Right lobe of liver (tissue), 4 donors: ENCODE measurements at regions not wholly inside any gene's neighbourhood (a gene's known extent, or its start where the extent isn't known, plus 50 kb on each side); places are given as distances from the start of the nearest gene placed in this dataset.

Experiments used
- CTCF ChIP-seq, 4 donors: fragments of 200-600 bp in 3 of 4; fragments of 450-650 bp in 1 of 4; IDR thresholded peaks; one replicate each; pipeline versions ENCODE4 v1.5.1 to v1.8.0; 2016 to 2022; ENCODE audit warnings: antibody characterized with exemption in 4 of 4, mild to moderate bottlenecking in 2 of 4
- POLR2A ChIP-seq: fragments of 450-650 bp; IDR thresholded peaks from one replicate; pipeline ENCODE4 v1.6.1; 2017; ENCODE audit warnings: antibody characterized with exemption, mild to moderate bottlenecking
- donor health status: DM: no; HTN: no; CAD: no.
- donor health status: DM: no; HTN: no; CAD: no.
- donor health status: DM: no; HTN: yes; CAD: no.

- TF ChIP-seq CTCF (IDR thresholded peaks at IDR 0.05) (no peak), POLR2A (no peak)
Measured at GRCh38 chr16:17557480-17557879, 86.7 kb upstream of the XYLT1 start.
